Inflammatory macrophage treated with lipopolysaccharide for 1 hour (primary cell): ENCODE measurements at regions not wholly inside any gene's neighbourhood (a gene's known extent, or its start where the extent isn't known, plus 50 kb on each side); places are given as distances from the start of the nearest gene placed in this dataset.
A peak's percentile ranks its signal among the peaks of the same experiment; 100 is the strongest.
"Not testable (repeated sequence)": the region's sequence is repeated elsewhere in the genome, so short reads cannot be mapped to it uniquely, and the experiment has no call there.

Source experiments
- DNase-seq, 2 donors: peaks; one replicate each; pipeline ENCODE4 v3.0.0-alpha.2; 2020 to 2022

- no peak for DNase-seq
Observed at GRCh38 chr7:50251765-50252164, 52.8 kb upstream of the IKZF1 start.

- no peak for DNase-seq
Observed at GRCh38 chr7:50246551-50246950, 58.0 kb upstream of the IKZF1 start.

GRCh38 chr7:50242111-50242510 is 62.4 kb upstream of the IKZF1 start:
- DNase-seq: not testable (repeated sequence)

- not testable (repeated sequence) for DNase-seq
Observed at GRCh38 chr7:50240699-50241098, 63.8 kb upstream of the IKZF1 start.

GRCh38 chr7:50229964-50230363 is 74.6 kb upstream of the IKZF1 start:
- DNase-seq: peak; percentile 42 to 70

- no peak for DNase-seq
Observed at GRCh38 chr7:50228148-50228547, 76.4 kb upstream of the IKZF1 start.

- DNase-seq: peak; percentile 86 to 92
Observed at GRCh38 chr7:50227726-50228125, 76.8 kb upstream of the IKZF1 start.

GRCh38 chr7:50226669-50227068 is 77.8 kb upstream of the IKZF1 start:
- no peak for DNase-seq

- DNase-seq: peak; percentile 44 to 54
Observed at GRCh38 chr7:50226145-50226544, 78.4 kb upstream of the IKZF1 start.

GRCh38 chr7:50221433-50221832 is 83.1 kb upstream of the IKZF1 start:
- DNase-seq: no peak

GRCh38 chr7:50221028-50221427 is 83.5 kb upstream of the IKZF1 start:
- DNase-seq: peak; percentile 83 to 95

GRCh38 chr7:50220273-50220672 is 84.2 kb upstream of the IKZF1 start:
- peak; percentile 72 to 83 for DNase-seq

GRCh38 chr7:50217821-50218281 is 86.7 kb upstream of the IKZF1 start:
- DNase-seq: peak; percentile 77 to 88

- peak in 1 of 2 donors; percentile 69 for DNase-seq
Observed at GRCh38 chr7:50217401-50217800, 87.1 kb upstream of the IKZF1 start.

- no peak for DNase-seq
Observed at GRCh38 chr7:50216626-50217025, 87.9 kb upstream of the IKZF1 start.

- DNase-seq: no peak
Observed at GRCh38 chr7:50214771-50215170, 89.7 kb upstream of the IKZF1 start.

- DNase-seq: peak in 1 of 2 donors; percentile 41
Observed at GRCh38 chr7:50214126-50214670, 90.3 kb upstream of the IKZF1 start.

- no peak for DNase-seq
Observed at GRCh38 chr7:50213622-50214017, 90.9 kb upstream of the IKZF1 start.

- DNase-seq: peak; percentile 57 to 81
Observed at GRCh38 chr7:50212666-50213621, 91.6 kb upstream of the IKZF1 start.

- DNase-seq: no peak
Observed at GRCh38 chr7:50212016-50212325, 92.5 kb upstream of the IKZF1 start.

- DNase-seq: no peak
Observed at GRCh38 chr7:50211130-50212015, 93.1 kb upstream of the IKZF1 start.

- no peak for DNase-seq
Observed at GRCh38 chr7:50210706-50211115, 93.8 kb upstream of the IKZF1 start.

- DNase-seq: no peak
Observed at GRCh38 chr7:50209461-50210135, 94.9 kb upstream of the IKZF1 start.
